HG02642 (cell line): ENCODE measurements at regions not wholly inside any gene's neighbourhood (a gene's known extent, or its start where the extent isn't known, plus 50 kb on each side); places are given as distances from the start of the nearest gene placed in this dataset.

Experiments
- ATAC-seq: cut with Tn5 transposase; IDR thresholded peaks from one replicate; pipeline ENCODE4 v1.9.1; 2021; ENCODE audit warnings: mild to moderate bottlenecking; ENCODE audit not compliant: unreplicated experiment, poor library complexity

- no peak for ATAC-seq
Measured at GRCh38 chr2:37532503-37532902, 138.9 kb downstream of the CDC42EP3 start.

GRCh38 chr2:37537316-37537715, 134.1 kb downstream of the CDC42EP3 start:
- no peak for ATAC-seq

- ATAC-seq: no peak
Measured at GRCh38 chr2:37541516-37541915, 129.9 kb downstream of the CDC42EP3 start.

- ATAC-seq: no peak
Measured at GRCh38 chr2:37543999-37544557, 127.4 kb downstream of the CDC42EP3 start.

GRCh38 chr2:37544591-37545031, 126.8 kb downstream of the CDC42EP3 start:
- no peak for ATAC-seq

GRCh38 chr2:37549598-37549997, 121.8 kb downstream of the CDC42EP3 start:
- peak; percentile 57 for ATAC-seq

GRCh38 chr2:37550190-37550589, 121.3 kb downstream of the CDC42EP3 start:
- peak; percentile 41 for ATAC-seq

GRCh38 chr2:37551783-37552182, 119.7 kb downstream of the CDC42EP3 start:
- ATAC-seq: no peak

- no peak for ATAC-seq
Measured at GRCh38 chr2:37552339-37552738, 119.1 kb downstream of the CDC42EP3 start.

- no peak for ATAC-seq
Measured at GRCh38 chr2:37553411-37554154, 117.9 kb downstream of the CDC42EP3 start.

- no peak for ATAC-seq
Measured at GRCh38 chr2:37554155-37554510, 117.3 kb downstream of the CDC42EP3 start.

- ATAC-seq: no peak
Measured at GRCh38 chr2:37554687-37555086, 116.8 kb downstream of the CDC42EP3 start.

GRCh38 chr2:37555457-37555856, 116.0 kb downstream of the CDC42EP3 start:
- ATAC-seq: peak; percentile 50

- ATAC-seq: no peak
Measured at GRCh38 chr2:37556256-37556655, 115.2 kb downstream of the CDC42EP3 start.

- ATAC-seq: no peak
Measured at GRCh38 chr2:37558623-37559022, 112.8 kb downstream of the CDC42EP3 start.

GRCh38 chr2:37560241-37560848, 111.1 kb downstream of the CDC42EP3 start:
- ATAC-seq: no peak

- ATAC-seq: no peak
Measured at GRCh38 chr2:37560863-37561614, 110.4 kb downstream of the CDC42EP3 start.

GRCh38 chr2:37561615-37562569, 109.5 kb downstream of the CDC42EP3 start:
- peak; percentile 77 for ATAC-seq

GRCh38 chr2:37563375-37564015, 107.9 kb downstream of the CDC42EP3 start:
- no peak for ATAC-seq
